Stimulated activated CD4-positive, alpha-beta T cell treated with anti-CD3 and anti-CD28 coated beads, Interleukin-2, amount 100 ng/mL, for 24 hours (primary cell): ENCODE measurements at regions not wholly inside any gene's neighbourhood (a gene's known extent, or its start where the extent isn't known, plus 50 kb on each side); places are given as distances from the start of the nearest gene placed in this dataset.

Experiments used
- DNase-seq, 2 donors: peaks; one replicate each; pipeline ENCODE4 v3.0.0-alpha.2; 2020

GRCh38 chr3:72247645-72248388, 462.9 kb upstream of the PROK2 start:
- DNase-seq = no peak

- DNase-seq = no peak
These were observed 462.2 kb upstream of the PROK2 start for GRCh38 chr3:72247126-72247525.

GRCh38 chr3:72246685-72247084, 461.7 kb upstream of the PROK2 start:
- DNase-seq = no peak

GRCh38 chr3:72245183-72245811, 460.3 kb upstream of the PROK2 start:
- no peak for DNase-seq

- no peak for DNase-seq
These were observed 459.4 kb upstream of the PROK2 start for GRCh38 chr3:72244396-72244795.

GRCh38 chr3:72242326-72242725, 457.4 kb upstream of the PROK2 start:
- DNase-seq = no peak

GRCh38 chr3:72241525-72241924, 456.6 kb upstream of the PROK2 start:
- DNase-seq = no peak

GRCh38 chr3:72240531-72240930, 455.6 kb upstream of the PROK2 start:
- no peak for DNase-seq

- DNase-seq = no peak
These were observed 453.9 kb upstream of the PROK2 start for GRCh38 chr3:72238801-72239200.

- DNase-seq = no peak
These were observed 453.2 kb upstream of the PROK2 start for GRCh38 chr3:72238010-72238691.

GRCh38 chr3:72237679-72238009, 452.7 kb upstream of the PROK2 start:
- DNase-seq = no peak

- DNase-seq = no peak
These were observed 449.4 kb upstream of the PROK2 start for GRCh38 chr3:72234391-72234790.

- no peak for DNase-seq
These were observed 448.6 kb upstream of the PROK2 start for GRCh38 chr3:72233571-72233970.

- DNase-seq = no peak
These were observed 447.8 kb upstream of the PROK2 start for GRCh38 chr3:72232777-72233176.

- DNase-seq = no peak
These were observed 447.4 kb upstream of the PROK2 start for GRCh38 chr3:72232331-72232730.

GRCh38 chr3:72231439-72232196, 446.7 kb upstream of the PROK2 start:
- no peak for DNase-seq

- no peak for DNase-seq
These were observed 445.9 kb upstream of the PROK2 start for GRCh38 chr3:72230774-72231379.

GRCh38 chr3:72229952-72230351, 445.0 kb upstream of the PROK2 start:
- DNase-seq = no peak

GRCh38 chr3:72227486-72228070, 442.6 kb upstream of the PROK2 start:
- DNase-seq = no peak

GRCh38 chr3:72224804-72225509, 440.0 kb upstream of the PROK2 start:
- no peak for DNase-seq

- no peak for DNase-seq
These were observed 438.7 kb upstream of the PROK2 start for GRCh38 chr3:72223628-72224027.

- DNase-seq = no peak
These were observed 438.2 kb upstream of the PROK2 start for GRCh38 chr3:72223116-72223515.
